ENCODE measurements at regions not wholly inside any gene's neighbourhood (a gene's known extent, or its start where the extent isn't known, plus 50 kb on each side); places are given as distances from the start of the nearest gene placed in this dataset.

DNA sequence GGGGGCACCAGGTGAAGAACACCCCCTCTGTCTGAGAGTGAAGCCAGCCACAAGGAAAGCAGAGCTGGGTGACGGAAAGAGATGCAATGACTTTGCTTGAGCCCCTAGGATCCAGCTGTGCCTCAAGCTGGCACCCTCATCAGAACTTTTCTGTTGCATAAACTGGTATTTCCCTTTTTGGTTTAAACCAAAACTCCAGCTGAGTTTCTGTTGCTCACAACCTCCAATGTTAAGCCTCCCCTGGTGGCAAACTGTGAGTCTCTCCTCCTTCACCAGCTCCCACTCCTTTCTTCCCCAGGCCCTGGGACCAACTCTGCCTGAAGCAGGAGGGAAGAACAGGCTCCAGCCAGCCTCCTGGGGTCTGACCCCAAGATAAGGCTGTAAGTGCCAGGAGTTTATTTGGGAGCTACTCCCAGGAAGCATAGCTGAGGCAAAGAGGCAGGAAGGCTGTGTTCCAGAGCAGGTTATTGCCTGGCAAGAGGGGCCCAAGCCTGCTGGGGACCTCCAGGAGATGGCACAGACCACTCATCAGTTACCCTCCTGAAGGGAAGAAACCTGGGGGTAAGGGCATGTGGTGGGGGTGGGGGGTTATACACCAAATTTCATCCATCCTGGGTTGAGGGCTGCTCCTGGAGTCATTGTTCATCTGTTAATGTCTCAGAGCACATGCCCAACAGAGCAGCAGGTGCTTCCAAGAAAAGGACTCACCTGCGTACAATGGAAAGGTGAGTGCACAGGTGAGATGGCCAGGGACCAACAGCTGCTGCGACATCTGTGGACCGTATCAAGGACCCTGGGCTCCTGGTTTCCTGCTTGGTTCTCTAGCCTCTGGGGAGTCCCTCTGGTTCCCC, 73.3 kb upstream of the NANOS1 start:
- WGBS, 5 donors: 56 to 79% (median 67%) methylated on average over 4 of the region's 4 CpGs

GRCh38 chr10:118956802-118957442, 72.6 kb upstream of the NANOS1 start:
- intact Hi-C loops (cut with DNase I; ENCODE audit: low total_unique reads): no loop called here
- 78 to 91% (median 88%) methylated on average over 5 of the region's 5 CpGs for WGBS, 5 donors
- TF ChIP-seq CTCF (IDR thresholded peaks at IDR 0.05) (no peak), POLR2A (IDR thresholded peaks at IDR 0.05) (no peak), POLR2AphosphoS5 (IDR thresholded peaks at IDR 0.05) (no peak), EP300 (IDR thresholded peaks at IDR 0.05) (no peak)
- Histone ChIP-seq H3K4me3 (no peak overlapping the region), H3K9me3 (no peaks in the 10 kb centered on the region), H3K4me1 (peaks cover 13 to 24% (median 21%) of the 10 kb centered on the region in 4 donors), H3K27ac (peak overlapping the region in 1 of 5 donors; percentile 5), H3K27me3 (no peaks in the 10 kb centered on the region), H3K36me3 (no peaks in the 10 kb centered on the region)
- peak in 1 of 2 donors; percentile 36 for DNase-seq

More for the DNA sequence above, 73.3 kb upstream of the NANOS1 start:
- Histone ChIP-seq H3K27ac (peak overlapping the region in 1 of 5 donors; percentile 5), H3K9me3 (no peaks in the 10 kb centered on the region), H3K4me3 (no peak overlapping the region), H3K27me3 (no peaks in the 10 kb centered on the region), H3K4me1 (peaks cover 13 to 24% (median 21%) of the 10 kb centered on the region in 4 donors), H3K36me3 (no peaks in the 10 kb centered on the region)
- no peak for TF ChIP-seq CTCF (IDR thresholded peaks at IDR 0.05)
- no peak for TF ChIP-seq POLR2A (IDR thresholded peaks at IDR 0.05)
- TF ChIP-seq EP300 (IDR thresholded peaks at IDR 0.05): no peak
- TF ChIP-seq POLR2AphosphoS5 (IDR thresholded peaks at IDR 0.05): no peak
- DNase-seq: peak in 1 of 2 donors; percentile 45
- intact Hi-C loops (cut with DNase I; ENCODE audit: low total_unique reads): no loop called here

- no peaks in the 10 kb centered on the region for H3K27me3 ChIP-seq
- no peak for TF ChIP-seq CTCF (IDR thresholded peaks at IDR 0.05)
- 88 to 94% (median 89%) methylated on average over 5 of the region's 5 CpGs for WGBS, 5 donors
- H3K27ac ChIP-seq: no peak overlapping the region
- no peaks in the 10 kb centered on the region for H3K9me3 ChIP-seq
- intact Hi-C loops (cut with DNase I; ENCODE audit: low total_unique reads): no loop called here
- DNase-seq: no peak
- no peak overlapping the region for H3K4me3 ChIP-seq
- H3K4me1 ChIP-seq: peaks cover 13 to 24% (median 21%) of the 10 kb centered on the region in 4 donors
- no peaks in the 10 kb centered on the region for H3K36me3 ChIP-seq
Observed at GRCh38 chr10:118957443-118957825, 72.1 kb upstream of the NANOS1 start.

- 96 to 97% (median 97%) methylated on average over 10 to 12 of the region's 12 CpGs for WGBS, 5 donors
- TF ChIP-seq POLR2AphosphoS5 (IDR thresholded peaks at IDR 0.05): no peak
- TF ChIP-seq CTCF (IDR thresholded peaks at IDR 0.05): no peak
- no peak for TF ChIP-seq POLR2A (IDR thresholded peaks at IDR 0.05)
- Histone ChIP-seq H3K36me3 (no peaks in the 10 kb centered on the region), H3K4me3 (no peak overlapping the region), H3K4me1 (peaks cover 13 to 24% (median 21%) of the 10 kb centered on the region in 4 donors), H3K27me3 (no peaks in the 10 kb centered on the region), H3K27ac (no peak overlapping the region), H3K9me3 (no peaks in the 10 kb centered on the region)
- intact Hi-C loops (cut with DNase I; ENCODE audit: low total_unique reads): no loop called here
- no peak for DNase-seq
Observed at GRCh38 chr10:118957966-118958365, 71.5 kb upstream of the NANOS1 start.

Data from stomach (tissue), 8 donors.